ENCODE measurements at regions not wholly inside any gene's neighbourhood (a gene's known extent, or its start where the extent isn't known, plus 50 kb on each side); places are given as distances from the start of the nearest gene placed in this dataset.

DNA sequence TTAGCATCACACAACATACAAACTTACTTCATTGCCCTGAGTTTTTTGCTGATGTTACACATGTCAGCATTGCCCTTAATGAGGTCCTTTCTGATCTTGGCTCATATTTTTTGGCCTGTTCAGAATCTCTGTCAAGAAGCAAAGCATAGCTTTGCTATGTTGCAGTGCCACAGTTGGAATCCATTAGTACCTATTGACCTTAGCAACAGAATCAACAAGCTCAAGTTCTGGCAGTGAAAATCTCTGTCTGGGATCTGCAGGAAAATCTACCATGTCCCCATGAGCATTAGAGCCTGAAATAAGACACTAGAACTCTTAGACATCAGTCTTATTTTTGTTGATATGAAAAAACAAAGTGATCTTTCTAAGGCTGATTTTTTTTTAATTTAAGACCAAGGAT is 105.6 kb upstream of the FHL2 start:
- TF ChIP-seq FOSL1 (IDR thresholded peaks at IDR 0.05; ENCODE audit: low read depth): no peak
- TF ChIP-seq, protein P1, sequence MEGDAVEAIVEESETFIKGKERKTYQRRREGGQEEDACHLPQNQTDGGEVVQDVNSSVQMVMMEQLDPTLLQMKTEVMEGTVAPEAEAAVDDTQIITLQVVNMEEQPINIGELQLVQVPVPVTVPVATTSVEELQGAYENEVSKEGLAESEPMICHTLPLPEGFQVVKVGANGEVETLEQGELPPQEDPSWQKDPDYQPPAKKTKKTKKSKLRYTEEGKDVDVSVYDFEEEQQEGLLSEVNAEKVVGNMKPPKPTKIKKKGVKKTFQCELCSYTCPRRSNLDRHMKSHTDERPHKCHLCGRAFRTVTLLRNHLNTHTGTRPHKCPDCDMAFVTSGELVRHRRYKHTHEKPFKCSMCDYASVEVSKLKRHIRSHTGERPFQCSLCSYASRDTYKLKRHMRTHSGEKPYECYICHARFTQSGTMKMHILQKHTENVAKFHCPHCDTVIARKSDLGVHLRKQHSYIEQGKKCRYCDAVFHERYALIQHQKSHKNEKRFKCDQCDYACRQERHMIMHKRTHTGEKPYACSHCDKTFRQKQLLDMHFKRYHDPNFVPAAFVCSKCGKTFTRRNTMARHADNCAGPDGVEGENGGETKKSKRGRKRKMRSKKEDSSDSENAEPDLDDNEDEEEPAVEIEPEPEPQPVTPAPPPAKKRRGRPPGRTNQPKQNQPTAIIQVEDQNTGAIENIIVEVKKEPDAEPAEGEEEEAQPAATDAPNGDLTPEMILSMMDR (IDR thresholded peaks at IDR 0.05 in 2 of 3, conservative IDR thresholded peaks at IDR 0.05 in 1 of 3; ENCODE audit: borderline replicate concordance in 1 of 3, insufficient read depth in 1 of 3, low read depth in 2 of 3, low read length in 2 of 3): no peak
- no peak for TF ChIP-seq EZH2 (IDR thresholded peaks at IDR 0.05)
- TF ChIP-seq EZH2phosphoT487 (IDR thresholded peaks at IDR 0.05; ENCODE audit: borderline replicate concordance): no peak
- no peak for TF ChIP-seq RAD21 (IDR thresholded peaks at IDR 0.05; ENCODE audit: low read depth)
- no peak for TF ChIP-seq POLR2A (IDR thresholded peaks at IDR 0.05; ENCODE audit: borderline replicate concordance, extremely low read depth, insufficient read depth, insufficient read length)
- TF ChIP-seq SP1 (IDR thresholded peaks at IDR 0.05; ENCODE audit: low read depth): no peak
- TF ChIP-seq ELF1 (IDR thresholded peaks at IDR 0.05; ENCODE audit: borderline replicate concordance, low read depth): no peak

All from HCT116 (cell line).